ENCODE measurements at regions not wholly inside any gene's neighbourhood (a gene's known extent, or its start where the extent isn't known, plus 50 kb on each side); places are given as distances from the start of the nearest gene placed in this dataset.

DNA sequence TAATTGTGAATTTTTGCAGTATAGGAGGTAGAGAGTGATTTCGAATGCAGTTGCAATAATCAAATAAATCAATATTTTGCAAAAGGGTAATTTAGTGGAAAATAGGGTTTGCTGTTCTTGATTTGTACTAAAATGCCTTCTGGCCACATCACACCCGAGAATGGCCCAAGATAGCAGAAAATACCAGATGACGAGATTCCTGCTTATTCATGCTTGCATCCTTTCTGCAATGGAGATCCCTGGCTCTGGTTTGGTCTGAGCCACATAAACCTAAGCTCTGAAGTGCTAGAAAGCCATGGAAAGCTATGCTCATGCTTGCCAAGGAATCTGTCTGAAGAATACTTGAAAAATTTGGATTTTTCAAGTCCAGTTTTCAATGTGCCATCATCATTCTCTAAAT is 634.2 kb upstream of the COBL start:
- Histone ChIP-seq H3K36me3 (no peaks in the 10 kb centered on the region), H3K4me1 (peaks cover 10 to 14% of the 10 kb centered on the region in 2 donors), H3K27ac (peak overlapping the region in 2 of 3 donors; percentile 1 to 2), H3K4me3 (replicated peaks in 1 of 3) (no peak overlapping the region), H3K27me3 (no peaks in the 10 kb centered on the region), H3K9me3 (no peaks in the 10 kb centered on the region)
- TF ChIP-seq CTCF (IDR thresholded peaks at IDR 0.05) (no peak), POLR2A (IDR thresholded peaks at IDR 0.05) (no peak)
- 27 to 29% methylated on average over 3 of the region's 3 CpGs for WGBS, 2 donors
- intact Hi-C loops (cut with DNase I) = no loop called here
- DNase-seq = peak; percentile 48 to 56

- H3K27ac ChIP-seq = peak overlapping the region; percentile 1 to 50 (median 24)
- H3K36me3 ChIP-seq = no peaks in the 10 kb centered on the region
- 28 to 31% methylated on average over 9 of the region's 9 CpGs for WGBS, 2 donors
- intact Hi-C loops (cut with DNase I) = no loop called here
- no peaks in the 10 kb centered on the region for H3K27me3 ChIP-seq
- peak in 3 of 6 experiments; percentile 13 to 34 (median 22) for TF ChIP-seq CTCF (IDR thresholded peaks at IDR 0.05)
- TF ChIP-seq POLR2A (IDR thresholded peaks at IDR 0.05) = no peak
- H3K4me3 ChIP-seq (replicated peaks in 1 of 3) = no peak overlapping the region
- H3K4me1 ChIP-seq = peaks cover 10 to 14% of the 10 kb centered on the region in 2 donors
- DNase-seq = peak; percentile 69
- no peaks in the 10 kb centered on the region for H3K9me3 ChIP-seq
Measured at GRCh38 chr7:51949726-51950644, 633.4 kb upstream of the COBL start.

DNA sequence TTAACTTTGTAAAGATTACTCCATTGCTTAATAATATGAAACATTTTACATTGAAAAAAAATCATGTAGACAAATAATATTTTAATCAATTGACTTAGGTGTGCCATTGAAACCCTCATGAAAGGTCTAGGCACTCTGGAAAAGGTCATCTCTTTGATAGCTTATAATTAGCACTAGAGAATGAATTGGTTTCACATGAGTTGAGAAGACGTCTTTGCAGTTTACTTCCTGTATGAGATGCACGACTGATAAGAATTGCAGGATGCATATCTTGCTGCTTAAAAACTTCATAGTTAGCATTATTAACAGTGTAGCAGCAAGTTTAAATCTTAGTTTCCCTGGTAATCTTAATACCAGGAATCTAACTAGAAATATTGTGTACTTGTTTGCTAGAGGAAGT is 614.2 kb upstream of the COBL start:
- no peak for DNase-seq
- Histone ChIP-seq H3K27me3 (no peaks in the 10 kb centered on the region), H3K9me3 (no peaks in the 10 kb centered on the region), H3K4me3 (replicated peaks in 1 of 3) (no peak overlapping the region), H3K27ac (no peak overlapping the region), H3K4me1 (no peaks in the 10 kb centered on the region), H3K36me3 (no peaks in the 10 kb centered on the region)
- TF ChIP-seq POLR2A (IDR thresholded peaks at IDR 0.05) (no peak), CTCF (IDR thresholded peaks at IDR 0.05) (no peak)
- WGBS, 2 donors = 50 to 61% methylated on average over 2 of the region's 2 CpGs
- intact Hi-C loops (cut with DNase I) = no loop called here

DNA sequence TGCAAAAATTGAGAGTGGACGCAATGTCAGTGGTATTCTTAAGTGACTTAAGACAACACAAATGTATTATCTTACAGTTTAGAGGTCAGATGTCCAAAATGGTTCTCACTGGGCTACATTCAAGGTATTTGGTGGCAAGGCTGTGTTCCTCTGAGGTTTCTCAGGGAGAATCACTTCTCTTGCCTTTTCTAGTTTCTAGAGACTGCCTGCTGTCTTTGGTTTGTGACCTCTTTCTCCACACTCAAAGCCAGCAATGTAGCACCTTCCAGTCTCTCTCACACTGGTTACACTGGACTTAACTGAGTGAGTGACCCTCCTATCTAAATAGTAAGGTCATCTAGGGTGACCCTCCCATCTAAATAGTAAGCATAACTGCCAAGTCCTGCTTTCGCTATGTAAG is 613.2 kb upstream of the COBL start:
- Histone ChIP-seq H3K27me3 (no peaks in the 10 kb centered on the region), H3K27ac (no peak overlapping the region)

More for the DNA sequence above, 613.2 kb upstream of the COBL start:
- Histone ChIP-seq H3K9me3 (no peaks in the 10 kb centered on the region), H3K4me3 (replicated peaks in 1 of 3) (no peak overlapping the region), H3K4me1 (no peaks in the 10 kb centered on the region), H3K36me3 (no peaks in the 10 kb centered on the region)
- intact Hi-C loops (cut with DNase I) = no loop called here
- no peak for TF ChIP-seq POLR2A (IDR thresholded peaks at IDR 0.05)
- TF ChIP-seq CTCF (IDR thresholded peaks at IDR 0.05) = no peak
- 50% methylated on average over 2 of the region's 2 CpGs for WGBS, 2 donors
- DNase-seq = no peak

Data from thyroid gland (tissue), 4 donors.